GM12872 (cell line): ENCODE measurements at regions not wholly inside any gene's neighbourhood (a gene's known extent, or its start where the extent isn't known, plus 50 kb on each side); places are given as distances from the start of the nearest gene placed in this dataset.

Source experiments
- CTCF ChIP-seq: IDR thresholded peaks from 3 replicates; pipeline ENCODE4 v1.5.1; 2011; ENCODE audit warnings: low read depth, mild to moderate bottlenecking, low read length, moderate library complexity; ENCODE audit not compliant: insufficient read depth

- TF ChIP-seq CTCF = no peak
These were observed 86.9 kb upstream of the KIT start for GRCh38 chr4:54570822-54571221.

GRCh38 chr4:54571293-54572151 is 86.2 kb upstream of the KIT start:
- no peak for TF ChIP-seq CTCF

- no peak for TF ChIP-seq CTCF
These were observed 85.6 kb upstream of the KIT start for GRCh38 chr4:54572152-54572542.

- no peak for TF ChIP-seq CTCF
These were observed 83.3 kb upstream of the KIT start for GRCh38 chr4:54574500-54574899.

- TF ChIP-seq CTCF = no peak
These were observed 81.8 kb upstream of the KIT start for GRCh38 chr4:54575919-54576318.

- TF ChIP-seq CTCF = no peak
These were observed 76.0 kb upstream of the KIT start for GRCh38 chr4:54581807-54582206.

GRCh38 chr4:54585321-54586000 is 72.3 kb upstream of the KIT start:
- TF ChIP-seq CTCF = no peak
